Endothelial cell of umbilical vein (primary cell): ENCODE measurements at regions not wholly inside any gene's neighbourhood (a gene's known extent, or its start where the extent isn't known, plus 50 kb on each side); places are given as distances from the start of the nearest gene placed in this dataset.

Source experiments
- CTCF ChIP-seq, 2 donors: IDR thresholded peaks; 1 replicate in 1 of 2; 2 replicates in 1 of 2; pipeline ENCODE4 v1.5.1; 2011; ENCODE audit warnings: low read length in 2 of 2, mild to moderate bottlenecking in 2 of 2, moderate library complexity in 2 of 2, control low read depth in 1 of 2, inconsistent platforms in 1 of 2, low read depth in 1 of 2; ENCODE audit not compliant: insufficient read depth in 1 of 2; ENCODE audit errors: extremely low read depth in 1 of 2
- EZH2 ChIP-seq: IDR thresholded peaks from 2 replicates; pipeline ENCODE4 v1.6.1; 2012; ENCODE audit warnings: borderline replicate concordance, low read depth, mild to moderate bottlenecking, moderate library complexity, low read length, inconsistent platforms; ENCODE audit not compliant: severe bottlenecking
- FOS ChIP-seq: IDR thresholded peaks from 2 replicates; pipeline ENCODE4 v1.6.1; 2011; ENCODE audit warnings: mild to moderate bottlenecking, low read length, moderate library complexity, borderline replicate concordance; ENCODE audit not compliant: insufficient read depth
- MAX ChIP-seq: IDR thresholded peaks from 2 replicates; pipeline ENCODE4 v1.6.1; 2011; ENCODE audit not compliant: insufficient read depth, insufficient read length
- POLR2A ChIP-seq: IDR thresholded peaks from 2 replicates; pipeline ENCODE4 v1.6.1; 2012; ENCODE audit warnings: low read depth, mild to moderate bottlenecking, control low read depth, low read length
- POLR2AphosphoS5 ChIP-seq: IDR thresholded peaks from 2 replicates; pipeline ENCODE4 v1.6.1; 2012; ENCODE audit warnings: low read depth, mild to moderate bottlenecking, control low read depth, low read length, moderate library complexity; ENCODE audit not compliant: insufficient read depth

GRCh38 chr1:115529216-115529897 is 112.4 kb upstream of the VANGL1 start:
- TF ChIP-seq POLR2AphosphoS5 (no peak), POLR2A (no peak), EZH2 (no peak), FOS (no peak), CTCF (IDR thresholded peaks at IDR 0.05; ENCODE audit: extremely low read depth in 1 of 2, insufficient read depth in 1 of 2, low read depth in 1 of 2, low read length in 2 of 2) (no peak), MAX (no peak)
